OCI-LY1 (cell line): ENCODE measurements at regions not wholly inside any gene's neighbourhood (a gene's known extent, or its start where the extent isn't known, plus 50 kb on each side); places are given as distances from the start of the nearest gene placed in this dataset.

ENCODE experiments used
- CTCF ChIP-seq: fragments of 200-600 bp; sonication (generic), shearing (Covaris generic); IDR thresholded peaks from 2 replicates; pipeline ENCODE4 v1.5.1; 2017; ENCODE audit warnings: mild to moderate bottlenecking, antibody characterized with exemption, low read length, moderate library complexity, mixed read lengths
- EZH2 ChIP-seq: fragments of 200-600 bp; sonication (generic), shearing (Covaris generic); IDR thresholded peaks from 2 replicates; pipeline ENCODE4 v1.8.0; 2017; ENCODE audit warnings: borderline replicate concordance, mixed run types, mild to moderate bottlenecking, antibody characterized with exemption, low read length, moderate library complexity, mixed read lengths

DNA sequence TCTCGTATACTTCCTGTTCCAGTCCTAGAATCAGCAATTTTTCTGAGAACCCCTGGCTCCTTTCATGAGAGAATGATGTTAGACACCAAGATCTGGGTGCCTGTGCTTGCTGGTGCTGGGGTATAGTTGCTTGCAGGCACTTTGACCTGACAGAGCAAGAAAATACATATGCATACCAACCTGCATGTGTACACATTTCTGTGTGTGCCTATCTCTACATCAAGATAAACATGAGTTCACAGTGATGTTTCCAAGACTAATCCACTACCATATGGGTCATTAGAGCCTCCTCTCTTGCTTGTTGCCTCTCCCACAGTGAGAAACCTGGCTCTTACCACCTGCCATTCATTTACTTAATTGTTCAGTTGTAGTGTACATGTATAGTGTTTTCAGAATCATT lies 229.1 kb upstream of the IGFBP3 start:
- no peak for TF ChIP-seq CTCF
- TF ChIP-seq EZH2 = no peak
